Sigmoid colon (tissue), 4 donors: ENCODE measurements at regions not wholly inside any gene's neighbourhood (a gene's known extent, or its start where the extent isn't known, plus 50 kb on each side); places are given as distances from the start of the nearest gene placed in this dataset.

Experiments used
- POLR2AphosphoS5 ChIP-seq, 4 donors: sonication (generic); formaldehyde crosslinking; IDR thresholded peaks; one replicate each; pipeline ENCODE4 v1.6.1; 2017; ENCODE audit warnings: antibody characterized with exemption in 4 of 4
- TF ChIP-seq, protein P1 (sequence below), 4 experiments: fragments of 450-650 bp in 3 of 4; fragments of 200-600 bp in 1 of 4; IDR thresholded peaks; one replicate each; pipeline ENCODE4 v1.5.1; 2016 to 2019; ENCODE audit warnings: antibody characterized with exemption in 4 of 4, mild to moderate bottlenecking in 3 of 4, moderate library complexity in 2 of 4

GRCh38 chr10:32167450-32167849 lies 111.2 kb upstream of the KIF5B start:
- no peak for TF ChIP-seq POLR2AphosphoS5 (IDR thresholded peaks at IDR 0.05)
- TF ChIP-seq, protein P1, sequence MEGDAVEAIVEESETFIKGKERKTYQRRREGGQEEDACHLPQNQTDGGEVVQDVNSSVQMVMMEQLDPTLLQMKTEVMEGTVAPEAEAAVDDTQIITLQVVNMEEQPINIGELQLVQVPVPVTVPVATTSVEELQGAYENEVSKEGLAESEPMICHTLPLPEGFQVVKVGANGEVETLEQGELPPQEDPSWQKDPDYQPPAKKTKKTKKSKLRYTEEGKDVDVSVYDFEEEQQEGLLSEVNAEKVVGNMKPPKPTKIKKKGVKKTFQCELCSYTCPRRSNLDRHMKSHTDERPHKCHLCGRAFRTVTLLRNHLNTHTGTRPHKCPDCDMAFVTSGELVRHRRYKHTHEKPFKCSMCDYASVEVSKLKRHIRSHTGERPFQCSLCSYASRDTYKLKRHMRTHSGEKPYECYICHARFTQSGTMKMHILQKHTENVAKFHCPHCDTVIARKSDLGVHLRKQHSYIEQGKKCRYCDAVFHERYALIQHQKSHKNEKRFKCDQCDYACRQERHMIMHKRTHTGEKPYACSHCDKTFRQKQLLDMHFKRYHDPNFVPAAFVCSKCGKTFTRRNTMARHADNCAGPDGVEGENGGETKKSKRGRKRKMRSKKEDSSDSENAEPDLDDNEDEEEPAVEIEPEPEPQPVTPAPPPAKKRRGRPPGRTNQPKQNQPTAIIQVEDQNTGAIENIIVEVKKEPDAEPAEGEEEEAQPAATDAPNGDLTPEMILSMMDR (IDR thresholded peaks at IDR 0.05) = no peak
